GM21390 (cell line): ENCODE measurements at regions not wholly inside any gene's neighbourhood (a gene's known extent, or its start where the extent isn't known, plus 50 kb on each side); places are given as distances from the start of the nearest gene placed in this dataset.

ENCODE experiments used
- ATAC-seq: cut with Tn5 transposase; IDR thresholded peaks from one replicate; pipeline ENCODE4 v1.9.1; 2021; ENCODE audit not compliant: unreplicated experiment

- ATAC-seq, result no peak
Observed at GRCh38 chr13:56923626-56924140, 217.0 kb upstream of the PRR20A start.

DNA sequence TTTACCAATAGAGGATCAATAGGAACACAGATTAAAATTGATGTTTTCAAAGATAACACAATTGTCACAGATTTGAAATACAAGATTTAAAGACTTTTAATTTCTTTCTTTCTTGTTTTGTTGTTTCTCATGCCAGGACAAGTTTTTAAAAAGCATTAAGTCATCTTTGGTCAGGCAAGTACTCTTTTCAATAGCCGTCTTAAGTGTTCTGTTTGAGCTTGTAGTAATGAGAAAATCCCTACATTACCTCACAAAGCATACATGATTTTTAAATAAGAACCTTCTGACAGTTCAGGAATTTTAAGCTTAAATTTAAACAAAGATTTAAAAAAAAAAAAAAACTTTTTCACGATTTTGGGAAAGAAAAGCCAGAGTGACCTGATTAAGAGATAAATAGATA, 216.3 kb upstream of the PRR20A start:
- no peak for ATAC-seq

- no peak for ATAC-seq
Observed at GRCh38 chr13:56932104-56932503, 208.6 kb upstream of the PRR20A start.

GRCh38 chr13:56953965-56954364, 186.8 kb upstream of the PRR20A start:
- ATAC-seq, result no peak

DNA sequence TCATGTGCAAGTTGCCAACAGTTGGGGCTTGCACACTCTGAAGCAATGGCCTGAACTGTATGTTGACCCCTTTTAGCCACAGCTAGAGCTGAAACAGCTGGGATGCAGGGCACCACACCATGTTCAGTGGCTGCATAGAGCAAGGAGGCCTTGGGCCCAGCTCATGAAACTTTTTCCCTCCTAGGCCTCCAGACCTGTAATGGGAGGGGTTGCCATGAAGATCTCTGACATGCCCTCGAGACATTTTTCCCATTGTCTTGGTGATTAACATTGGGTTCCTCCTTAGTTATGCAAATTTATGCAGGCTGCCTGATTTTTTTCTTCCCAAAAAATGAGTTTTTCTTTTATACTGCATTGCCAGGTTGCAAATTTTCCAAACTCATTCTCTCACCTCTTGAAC, 165.1 kb upstream of the PRR20A start:
- no peak for ATAC-seq

DNA sequence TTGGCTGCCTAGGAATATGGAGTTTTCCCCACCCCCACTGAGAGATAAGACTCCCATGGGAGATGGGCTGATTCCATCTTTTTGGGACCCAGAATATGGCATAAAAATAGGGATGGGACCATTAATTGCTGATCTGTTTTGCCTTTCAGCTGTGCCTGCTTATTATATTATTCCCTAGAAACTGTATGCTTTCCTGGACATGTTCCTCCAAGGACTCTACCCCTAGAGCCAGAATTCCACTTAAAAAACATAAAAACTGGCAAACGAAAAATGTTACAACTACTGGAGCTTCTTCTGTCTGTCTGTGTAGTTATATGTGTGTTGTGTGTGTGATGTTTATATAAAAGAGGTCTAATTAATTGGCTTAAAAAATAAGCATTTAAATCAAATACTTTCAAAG, 159.9 kb upstream of the PRR20A start:
- ATAC-seq, result no peak

DNA sequence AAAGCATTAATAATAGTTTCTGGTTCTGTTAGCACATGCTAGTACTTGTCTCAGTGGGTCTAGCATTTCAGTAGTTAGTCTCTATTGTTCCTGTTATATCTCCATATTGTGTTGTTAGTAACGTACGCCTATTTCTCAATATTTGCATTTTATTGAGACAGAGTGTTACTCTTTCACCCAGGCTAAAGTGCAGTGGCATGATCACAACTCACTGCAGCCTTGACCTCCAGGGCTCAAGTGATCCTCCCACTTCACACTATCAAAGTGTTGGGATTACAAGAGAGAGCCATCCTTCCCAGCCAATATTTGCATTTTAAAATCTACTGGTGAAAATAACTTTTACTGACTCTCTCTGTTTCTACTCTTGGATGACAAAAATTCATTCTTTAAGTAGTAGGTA, 154.6 kb upstream of the PRR20A start:
- ATAC-seq, result no peak

GRCh38 chr13:56988543-56988942, 152.2 kb upstream of the PRR20A start:
- ATAC-seq, result no peak

DNA sequence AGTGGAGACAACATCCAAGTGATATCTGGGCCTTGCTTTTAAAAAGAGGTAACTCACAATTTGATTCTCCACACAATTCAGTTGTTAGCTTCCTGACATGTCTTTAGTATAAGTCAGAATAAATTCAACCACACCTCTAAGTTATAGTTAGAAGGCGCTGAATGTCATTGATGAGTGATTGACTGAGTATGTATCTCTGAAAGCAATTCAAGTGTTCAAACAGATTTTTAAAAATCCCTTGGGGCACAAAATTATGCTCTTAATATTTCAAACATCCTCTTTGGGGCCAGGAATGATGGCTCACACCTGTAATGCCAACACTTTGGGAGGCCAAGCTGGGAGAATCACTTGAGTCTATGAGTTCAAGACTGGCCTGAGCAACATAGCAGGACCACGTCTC, 137.0 kb upstream of the PRR20A start:
- no peak for ATAC-seq

- ATAC-seq, result no peak
Observed at GRCh38 chr13:57017357-57017756, 123.4 kb upstream of the PRR20A start.

GRCh38 chr13:57018915-57019314, 121.8 kb upstream of the PRR20A start:
- ATAC-seq, result no peak

DNA sequence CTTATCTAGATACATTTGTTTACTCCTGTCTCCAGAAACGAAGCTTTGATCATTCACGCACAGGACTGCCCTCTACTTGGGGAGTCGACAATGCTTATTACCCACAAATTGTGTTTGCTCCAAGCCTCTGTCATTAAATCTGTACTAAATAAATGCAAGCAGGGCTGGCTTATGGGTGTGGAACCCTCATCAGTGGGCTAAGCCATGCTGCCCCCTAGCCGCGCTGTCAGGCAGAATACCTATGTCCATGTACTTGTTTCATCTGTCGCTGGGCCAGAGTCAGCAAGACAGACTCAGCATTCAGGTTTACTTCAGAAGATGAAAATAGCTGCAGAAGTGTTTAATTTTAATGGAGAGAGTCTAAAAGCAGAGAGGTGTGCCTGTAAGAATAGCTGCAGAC, 110.0 kb upstream of the PRR20A start:
- no peak for ATAC-seq

- ATAC-seq, result no peak
Observed at GRCh38 chr13:57036290-57036689, 104.4 kb upstream of the PRR20A start.

DNA sequence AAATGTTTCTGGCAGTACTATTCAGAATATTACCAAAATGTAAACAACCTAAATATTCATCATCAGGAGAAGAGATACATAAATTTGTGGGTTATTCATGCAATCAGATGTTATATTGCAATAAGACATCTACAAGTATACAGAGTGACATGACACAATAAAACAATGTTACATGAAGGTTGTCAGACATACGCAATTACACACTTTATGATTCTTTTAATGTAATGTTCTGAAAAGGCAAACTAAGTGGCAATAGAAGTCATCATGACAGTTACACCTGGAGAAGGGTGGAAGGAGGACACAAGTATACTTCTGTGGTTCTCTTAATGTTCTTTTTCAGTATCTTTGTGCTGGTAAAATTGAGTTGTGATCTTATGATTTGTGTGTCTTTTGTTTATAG, 95.8 kb upstream of the PRR20A start:
- no peak for ATAC-seq

DNA sequence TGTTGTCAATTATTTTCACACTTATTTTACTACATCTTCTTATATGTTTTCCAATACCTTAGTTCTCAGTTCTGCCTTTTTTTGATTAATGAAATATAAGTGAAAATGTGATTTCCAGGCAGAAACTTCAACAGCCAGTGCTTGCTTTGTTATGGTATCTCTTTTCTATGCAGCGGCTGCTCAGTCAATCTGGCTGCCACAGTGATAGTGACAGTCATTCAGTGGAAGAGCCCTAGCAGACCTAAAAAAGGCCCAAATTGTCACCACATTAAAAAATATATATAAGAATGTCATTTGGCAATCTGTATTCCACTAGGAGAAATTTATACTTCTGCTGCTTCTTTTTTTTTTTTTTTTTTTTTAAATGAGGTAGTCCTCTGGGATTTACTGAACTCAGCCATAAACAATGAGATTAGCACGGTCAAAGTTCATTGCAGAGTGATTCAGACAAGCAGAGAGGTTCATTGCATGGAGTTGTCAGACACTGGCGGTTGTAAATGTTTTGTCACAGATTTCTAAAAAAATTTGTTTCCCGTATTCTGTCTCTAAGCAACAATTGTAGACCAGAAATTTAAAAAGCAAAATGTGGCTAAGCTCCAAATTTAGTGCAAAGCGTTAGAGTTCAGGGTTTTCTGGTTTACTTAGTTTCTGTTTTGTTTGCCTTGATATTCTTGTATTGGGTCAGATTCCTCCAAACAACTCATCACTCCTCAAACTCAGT, 94.7 kb upstream of the PRR20A start:
- ATAC-seq, result no peak

GRCh38 chr13:57056601-57057180, 84.0 kb upstream of the PRR20A start:
- ATAC-seq, result no peak

GRCh38 chr13:57063007-57063406, 77.7 kb upstream of the PRR20A start:
- no peak for ATAC-seq

DNA sequence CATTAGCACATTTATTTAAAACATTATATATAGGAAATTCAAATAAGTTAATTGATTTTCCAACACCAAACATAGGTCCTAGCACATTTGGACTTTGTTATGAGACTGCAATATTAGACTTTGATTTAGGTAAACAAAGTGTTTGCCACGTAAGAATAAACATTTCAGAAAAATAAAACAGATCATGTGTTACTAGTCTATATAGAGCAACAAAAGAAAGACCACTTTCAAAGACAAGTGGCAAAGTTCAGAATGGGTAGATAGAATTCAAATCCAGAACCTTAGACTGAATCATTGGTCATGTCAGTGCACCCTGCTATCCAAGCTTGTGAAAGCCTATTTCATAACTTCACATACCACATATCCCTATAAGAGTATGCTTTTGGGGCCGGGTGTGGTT, 66.7 kb upstream of the PRR20A start:
- no peak for ATAC-seq

- ATAC-seq, result no peak
Observed at GRCh38 chr13:57075588-57075987, 65.1 kb upstream of the PRR20A start.

DNA sequence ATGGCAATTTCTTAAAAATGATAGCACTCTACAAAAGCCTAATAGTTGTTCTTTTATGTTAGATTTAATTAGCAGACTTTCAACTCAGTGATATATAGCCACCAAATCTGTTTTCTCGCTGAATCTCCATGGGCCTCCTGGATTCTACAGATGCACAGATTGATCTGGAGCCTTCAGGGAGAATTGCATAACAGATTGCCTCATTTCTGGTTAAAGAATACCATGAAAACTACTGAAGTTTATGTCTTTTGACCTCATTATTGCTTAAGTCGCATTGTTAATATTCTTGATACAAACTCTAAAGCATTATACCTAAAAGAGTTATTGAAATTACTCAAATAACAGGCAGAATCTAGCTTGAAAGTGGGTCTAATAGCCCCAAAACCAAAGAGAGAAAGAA, 53.7 kb upstream of the PRR20A start:
- no peak for ATAC-seq
